ENCODE measurements at regions not wholly inside any gene's neighbourhood (a gene's known extent, or its start where the extent isn't known, plus 50 kb on each side); places are given as distances from the start of the nearest gene placed in this dataset.

DNA sequence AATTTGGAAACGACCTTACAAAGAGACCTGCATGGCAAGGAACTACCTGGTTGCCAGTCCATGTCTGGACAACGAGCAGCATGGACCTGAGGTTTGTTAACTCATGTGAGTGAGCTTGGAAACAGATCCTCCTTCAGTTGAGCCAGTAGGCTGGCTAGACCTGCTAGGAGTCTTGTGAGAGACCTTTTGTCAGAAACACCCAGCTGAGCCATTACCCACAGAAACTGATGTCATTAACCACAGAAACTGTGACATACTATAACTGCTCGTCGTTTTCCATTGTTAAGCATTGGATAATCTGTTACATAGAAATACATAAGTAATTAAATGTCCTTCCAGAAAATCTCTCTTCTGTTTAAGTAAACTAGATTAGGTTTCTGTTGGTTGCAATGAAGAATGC, 211.1 kb upstream of the C21orf91 start:
- H3K79me2 ChIP-seq (ENCODE audit: insufficient read depth, low read length), result no peaks in the 10 kb centered on the region
- 4% methylated on average over 3 of the region's 4 CpGs for WGBS (ENCODE audit: low lambda C conversion rate)
- no peak overlapping the region for H3K27ac ChIP-seq (ENCODE audit: extremely low read length, insufficient read depth, low read length)
- FAIRE-seq (no peak), ATAC-seq (no peak), DNase-seq (ENCODE audit: low spot score) (no peak)
- peaks cover 6% of the 10 kb centered on the region; the same call in 1 of the 2 replicates for H3K9me3 ChIP-seq (ENCODE audit: low read length)
- no peaks in the 10 kb centered on the region for H4K20me1 ChIP-seq (ENCODE audit: insufficient read depth, low read length)
- H3K27me3 ChIP-seq (ENCODE audit: control insufficient read depth in 1 of 2, insufficient read depth in 2 of 2, low read length in 2 of 2), result no peaks in the 10 kb centered on the region
- no peaks in the 10 kb centered on the region for H3K36me3 ChIP-seq (replicated peaks in 1 of 2; ENCODE audit: control insufficient read depth in 1 of 2, insufficient read depth in 2 of 2, low read length in 2 of 2)
- H3K4me3 ChIP-seq (replicated peaks in 1 of 3; ENCODE audit: insufficient read depth in 1 of 3, low read depth in 2 of 3, low read length in 3 of 3), result no peak overlapping the region
- TF ChIP-seq, protein P1, sequence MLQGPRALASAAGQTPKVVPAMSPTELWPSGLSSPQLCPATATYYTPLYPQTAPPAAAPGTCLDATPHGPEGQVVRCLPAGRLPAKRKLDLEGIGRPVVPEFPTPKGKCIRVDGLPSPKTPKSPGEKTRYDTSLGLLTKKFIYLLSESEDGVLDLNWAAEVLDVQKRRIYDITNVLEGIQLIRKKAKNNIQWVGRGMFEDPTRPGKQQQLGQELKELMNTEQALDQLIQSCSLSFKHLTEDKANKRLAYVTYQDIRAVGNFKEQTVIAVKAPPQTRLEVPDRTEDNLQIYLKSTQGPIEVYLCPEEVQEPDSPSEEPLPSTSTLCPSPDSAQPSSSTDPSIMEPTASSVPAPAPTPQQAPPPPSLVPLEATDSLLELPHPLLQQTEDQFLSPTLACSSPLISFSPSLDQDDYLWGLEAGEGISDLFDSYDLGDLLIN (CRISPR knock-in tag; IDR thresholded peaks at IDR 0.05; ENCODE audit: borderline replicate concordance), result no peak
- no peak for TF ChIP-seq PHF5A (CRISPR knock-in tag; IDR thresholded peaks at IDR 0.05; ENCODE audit: low read depth, unreplicated experiment)
- no peak for TF ChIP-seq HMG20A (CRISPR knock-in tag; IDR thresholded peaks at IDR 0.05; ENCODE audit: borderline replicate concordance)
- TF ChIP-seq, protein P2, sequence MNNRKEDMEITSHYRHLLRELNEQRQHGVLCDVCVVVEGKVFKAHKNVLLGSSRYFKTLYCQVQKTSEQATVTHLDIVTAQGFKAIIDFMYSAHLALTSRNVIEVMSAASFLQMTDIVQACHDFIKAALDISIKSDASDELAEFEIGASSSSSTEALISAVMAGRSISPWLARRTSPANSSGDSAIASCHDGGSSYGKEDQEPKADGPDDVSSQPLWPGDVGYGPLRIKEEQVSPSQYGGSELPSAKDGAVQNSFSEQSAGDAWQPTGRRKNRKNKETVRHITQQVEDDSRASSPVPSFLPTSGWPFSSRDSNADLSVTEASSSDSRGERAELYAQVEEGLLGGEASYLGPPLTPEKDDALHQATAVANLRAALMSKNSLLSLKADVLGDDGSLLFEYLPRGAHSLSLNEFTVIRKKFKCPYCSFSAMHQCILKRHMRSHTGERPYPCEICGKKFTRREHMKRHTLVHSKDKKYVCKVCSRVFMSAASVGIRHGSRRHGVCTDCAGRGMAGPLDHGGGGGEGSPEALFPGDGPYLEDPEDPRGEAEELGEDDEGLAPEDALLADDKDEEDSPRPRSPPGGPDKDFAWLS (CRISPR knock-in tag; IDR thresholded peaks at IDR 0.05; ENCODE audit: borderline replicate concordance), result no peak
- TF ChIP-seq, protein P3, sequence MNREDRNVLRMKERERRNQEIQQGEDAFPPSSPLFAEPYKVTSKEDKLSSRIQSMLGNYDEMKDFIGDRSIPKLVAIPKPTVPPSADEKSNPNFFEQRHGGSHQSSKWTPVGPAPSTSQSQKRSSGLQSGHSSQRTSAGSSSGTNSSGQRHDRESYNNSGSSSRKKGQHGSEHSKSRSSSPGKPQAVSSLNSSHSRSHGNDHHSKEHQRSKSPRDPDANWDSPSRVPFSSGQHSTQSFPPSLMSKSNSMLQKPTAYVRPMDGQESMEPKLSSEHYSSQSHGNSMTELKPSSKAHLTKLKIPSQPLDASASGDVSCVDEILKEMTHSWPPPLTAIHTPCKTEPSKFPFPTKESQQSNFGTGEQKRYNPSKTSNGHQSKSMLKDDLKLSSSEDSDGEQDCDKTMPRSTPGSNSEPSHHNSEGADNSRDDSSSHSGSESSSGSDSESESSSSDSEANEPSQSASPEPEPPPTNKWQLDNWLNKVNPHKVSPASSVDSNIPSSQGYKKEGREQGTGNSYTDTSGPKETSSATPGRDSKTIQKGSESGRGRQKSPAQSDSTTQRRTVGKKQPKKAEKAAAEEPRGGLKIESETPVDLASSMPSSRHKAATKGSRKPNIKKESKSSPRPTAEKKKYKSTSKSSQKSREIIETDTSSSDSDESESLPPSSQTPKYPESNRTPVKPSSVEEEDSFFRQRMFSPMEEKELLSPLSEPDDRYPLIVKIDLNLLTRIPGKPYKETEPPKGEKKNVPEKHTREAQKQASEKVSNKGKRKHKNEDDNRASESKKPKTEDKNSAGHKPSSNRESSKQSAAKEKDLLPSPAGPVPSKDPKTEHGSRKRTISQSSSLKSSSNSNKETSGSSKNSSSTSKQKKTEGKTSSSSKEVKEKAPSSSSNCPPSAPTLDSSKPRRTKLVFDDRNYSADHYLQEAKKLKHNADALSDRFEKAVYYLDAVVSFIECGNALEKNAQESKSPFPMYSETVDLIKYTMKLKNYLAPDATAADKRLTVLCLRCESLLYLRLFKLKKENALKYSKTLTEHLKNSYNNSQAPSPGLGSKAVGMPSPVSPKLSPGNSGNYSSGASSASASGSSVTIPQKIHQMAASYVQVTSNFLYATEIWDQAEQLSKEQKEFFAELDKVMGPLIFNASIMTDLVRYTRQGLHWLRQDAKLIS (CRISPR knock-in tag; IDR thresholded peaks at IDR 0.05), result no peak
- no peak for TF ChIP-seq JUN (CRISPR knock-in tag; IDR thresholded peaks at IDR 0.05)
- TF ChIP-seq, protein P4, sequence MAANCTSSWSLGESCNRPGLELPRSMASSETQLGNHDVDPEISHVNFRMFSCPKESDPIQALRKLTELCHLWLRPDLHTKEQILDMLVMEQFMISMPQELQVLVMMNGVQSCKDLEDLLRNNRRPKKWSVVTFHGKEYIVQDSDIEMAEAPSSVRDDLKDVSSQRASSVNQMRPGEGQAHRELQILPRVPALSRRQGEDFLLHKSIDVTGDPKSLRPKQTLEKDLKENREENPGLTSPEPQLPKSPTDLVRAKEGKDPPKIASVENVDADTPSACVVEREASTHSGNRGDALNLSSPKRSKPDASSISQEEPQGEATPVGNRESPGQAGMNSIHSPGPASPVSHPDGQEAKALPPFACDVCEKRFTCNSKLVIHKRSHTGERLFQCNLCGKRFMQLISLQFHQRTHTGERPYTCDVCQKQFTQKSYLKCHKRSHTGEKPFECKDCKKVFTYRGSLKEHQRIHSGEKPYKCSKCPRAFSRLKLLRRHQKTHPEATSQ (CRISPR knock-in tag; IDR thresholded peaks at IDR 0.05; ENCODE audit: borderline replicate concordance), result no peak
- TF ChIP-seq ZBTB3 (CRISPR knock-in tag; IDR thresholded peaks at IDR 0.05; ENCODE audit: borderline replicate concordance, low read depth), result no peak
- TF ChIP-seq PHF21A (CRISPR knock-in tag; IDR thresholded peaks at IDR 0.05), result no peak
- TF ChIP-seq KDM5B (CRISPR knock-in tag; IDR thresholded peaks at IDR 0.05; ENCODE audit: borderline replicate concordance), result no peak
- TF ChIP-seq ZNF260 (CRISPR knock-in tag; IDR thresholded peaks at IDR 0.05; ENCODE audit: borderline replicate concordance, low read depth), result no peak
- TF ChIP-seq XRCC5 (optimal IDR thresholded peaks at IDR 0.05; ENCODE audit: low read length), result no peak
- no peak for TF ChIP-seq ZNF619 (CRISPR knock-in tag; IDR thresholded peaks at IDR 0.05)
- no peak for TF ChIP-seq FOSL1 (CRISPR knock-in tag; IDR thresholded peaks at IDR 0.05; ENCODE audit: borderline replicate concordance)
- TF ChIP-seq CHD2 (IDR thresholded peaks at IDR 0.05; ENCODE audit: low read depth, low read length), result no peak
- TF ChIP-seq ZNF607 (CRISPR knock-in tag; IDR thresholded peaks at IDR 0.05; ENCODE audit: borderline replicate concordance), result no peak
- H2AFZ ChIP-seq (ENCODE audit: low read length), result no peak overlapping the region
- no peak overlapping the region for H3K4me2 ChIP-seq (ENCODE audit: low read depth, low read length)
- H3K4me1 ChIP-seq (ENCODE audit: insufficient read depth, low read length), result no peaks in the 10 kb centered on the region
- intact Hi-C loops (cut with micrococcal nuclease; ENCODE audit: unreplicated experiment), result no loop called here
- no TSS peak for BruUV-seq (replicated peaks)
- CTCF ChIA-PET (ENCODE audit: low intra/inter-chr PET ratio, low total read pairs), result no interaction called here
- no peak overlapping the region for H3K9ac ChIP-seq (ENCODE audit: insufficient read depth, low read depth, low read length)
- in situ Hi-C loops (cut with HindIII; ENCODE audit: extremely low pct_ligation_motif_present, low pct_unique_long_range_greater_than_20kb), result no loop called here
- POLR2A ChIA-PET, result no interaction called here

All from HepG2 (cell line).